Keratinocyte (primary cell): ENCODE measurements at regions not wholly inside any gene's neighbourhood (a gene's known extent, or its start where the extent isn't known, plus 50 kb on each side); places are given as distances from the start of the nearest gene placed in this dataset.

Experiments used
- EZH2 ChIP-seq: IDR thresholded peaks from one replicate; pipeline ENCODE4 v1.6.1; 2012; ENCODE audit warnings: inconsistent platforms, mild to moderate bottlenecking, low read length, moderate library complexity
- TF ChIP-seq, protein P1 (sequence below), 3 experiments: IDR thresholded peaks in 1 of 3; conservative IDR thresholded peaks in 1 of 3; optimal IDR thresholded peaks in 1 of 3; 2 replicates in 2 of 3; 3 replicates in 1 of 3; pipeline versions ENCODE3 to v1.5.1; 2011; ENCODE audit warnings: low read length in 3 of 3, mild to moderate bottlenecking in 3 of 3, moderate library complexity in 2 of 3, control low read depth in 1 of 3, inconsistent platforms in 1 of 3; ENCODE audit not compliant: insufficient read depth in 2 of 3; ENCODE audit errors: extremely low read depth in 1 of 3

DNA sequence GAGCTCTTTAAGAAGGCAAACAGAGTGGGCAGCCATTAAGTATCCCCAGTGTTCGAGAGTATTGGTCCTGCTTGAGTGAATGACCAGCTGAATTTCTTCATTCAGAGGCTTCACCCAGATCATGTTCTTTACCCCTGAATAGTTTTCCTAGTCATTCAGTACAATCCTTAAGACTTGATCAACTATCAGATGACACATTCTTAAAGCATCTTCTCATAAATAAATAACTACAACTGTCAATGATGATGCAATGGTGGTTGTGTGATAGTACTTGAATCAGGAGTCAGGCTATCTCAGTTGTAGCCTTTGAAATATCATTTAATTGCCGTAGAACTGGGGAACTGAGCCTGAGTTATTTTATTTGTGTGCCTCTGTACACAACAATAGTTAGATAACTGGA is 416.8 kb upstream of the CCL2 start:
- no peak for TF ChIP-seq EZH2
- TF ChIP-seq, protein P1, sequence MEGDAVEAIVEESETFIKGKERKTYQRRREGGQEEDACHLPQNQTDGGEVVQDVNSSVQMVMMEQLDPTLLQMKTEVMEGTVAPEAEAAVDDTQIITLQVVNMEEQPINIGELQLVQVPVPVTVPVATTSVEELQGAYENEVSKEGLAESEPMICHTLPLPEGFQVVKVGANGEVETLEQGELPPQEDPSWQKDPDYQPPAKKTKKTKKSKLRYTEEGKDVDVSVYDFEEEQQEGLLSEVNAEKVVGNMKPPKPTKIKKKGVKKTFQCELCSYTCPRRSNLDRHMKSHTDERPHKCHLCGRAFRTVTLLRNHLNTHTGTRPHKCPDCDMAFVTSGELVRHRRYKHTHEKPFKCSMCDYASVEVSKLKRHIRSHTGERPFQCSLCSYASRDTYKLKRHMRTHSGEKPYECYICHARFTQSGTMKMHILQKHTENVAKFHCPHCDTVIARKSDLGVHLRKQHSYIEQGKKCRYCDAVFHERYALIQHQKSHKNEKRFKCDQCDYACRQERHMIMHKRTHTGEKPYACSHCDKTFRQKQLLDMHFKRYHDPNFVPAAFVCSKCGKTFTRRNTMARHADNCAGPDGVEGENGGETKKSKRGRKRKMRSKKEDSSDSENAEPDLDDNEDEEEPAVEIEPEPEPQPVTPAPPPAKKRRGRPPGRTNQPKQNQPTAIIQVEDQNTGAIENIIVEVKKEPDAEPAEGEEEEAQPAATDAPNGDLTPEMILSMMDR (optimal IDR thresholded peaks at IDR 0.05 in 1 of 3, IDR thresholded peaks at IDR 0.05 in 1 of 3, conservative IDR thresholded peaks at IDR 0.05 in 1 of 3; ENCODE audit: extremely low read depth in 1 of 3, insufficient read depth in 2 of 3, low read length in 3 of 3) = no peak
